H1 (cell line): ENCODE measurements at regions not wholly inside any gene's neighbourhood (a gene's known extent, or its start where the extent isn't known, plus 50 kb on each side); places are given as distances from the start of the nearest gene placed in this dataset.

ENCODE experiments used
- CBX5 ChIP-seq: fragments of 300-800, 300-1000 bp; sonication (generic); IDR thresholded peaks from 2 replicates; pipeline ENCODE4 v1.7.1; 2016; ENCODE audit warnings: antibody characterized with exemption, low read length, low read depth
- CHD7 ChIP-seq: fragments of 300-600 bp; sonication (generic); IDR thresholded peaks from 2 replicates; pipeline ENCODE4 v1.7.1; 2012; ENCODE audit warnings: low read length, moderate library complexity, mild to moderate bottlenecking, inconsistent platforms; ENCODE audit not compliant: insufficient replicate concordance
- GABPA ChIP-seq: IDR thresholded peaks from 2 replicates; pipeline ENCODE4 v1.6.1; 2011; ENCODE audit warnings: mild to moderate bottlenecking, low read length, moderate library complexity, borderline replicate concordance; ENCODE audit not compliant: insufficient read depth
- RFX5 ChIP-seq: IDR thresholded peaks from 2 replicates; pipeline ENCODE4 v1.6.1; 2011; ENCODE audit warnings: low read depth, low read length, improper control_type of control experiment, borderline replicate concordance
- RNF2 ChIP-seq: fragments of 200-900, 300-1000 bp; sonication (generic); IDR thresholded peaks from 2 replicates; pipeline ENCODE4 v1.7.1; 2016; ENCODE audit warnings: borderline replicate concordance, low read depth, mild to moderate bottlenecking, antibody characterized with exemption, low read length; ENCODE audit not compliant: poor library complexity, severe bottlenecking; ENCODE audit errors: missing control alignments
- SIRT6 ChIP-seq: IDR thresholded peaks from one replicate; pipeline ENCODE4 v1.7.1; 2012; ENCODE audit warnings: low read length, inconsistent platforms
- SP1 ChIP-seq: IDR thresholded peaks from 2 replicates; pipeline ENCODE4 v1.6.1; 2011; ENCODE audit warnings: low read depth, low read length

GRCh38 chr1:34648501-34648900 is 106.3 kb upstream of the GJB5 start (continued):
- no peak for TF ChIP-seq CHD7
- no peak for TF ChIP-seq CBX5
- TF ChIP-seq RFX5 = no peak
- no peak for TF ChIP-seq GABPA
- no peak for TF ChIP-seq SIRT6
- TF ChIP-seq RNF2 = no peak
- no peak for TF ChIP-seq SP1
